Right atrium auricular region (tissue), 2 donors: ENCODE measurements at regions not wholly inside any gene's neighbourhood (a gene's known extent, or its start where the extent isn't known, plus 50 kb on each side); places are given as distances from the start of the nearest gene placed in this dataset.

Source experiments
- DNase-seq: peaks from one replicate; pipeline ENCODE4 v3.0.0-alpha.2; 2019; ENCODE audit warnings: low spot score
- H3K27ac ChIP-seq, 2 donors: fragments of 200-600 bp; sonication (generic); 1 replicate in 1 of 2; 2 replicates in 1 of 2; pipeline ENCODE4 v1.5.1; 2016 to 2019
- H3K27me3 ChIP-seq, 2 donors: fragments of 200-600 bp; sonication (generic); one replicate each; pipeline versions ENCODE4 v1.5.1 to v1.6.0; 2017 to 2019
- H3K36me3 ChIP-seq: fragments of 200-600 bp; sonication (generic); one replicate; pipeline ENCODE4 v1.5.1; 2016
- H3K4me1 ChIP-seq, 2 donors: fragments of 200-600 bp; sonication (generic); one replicate each; pipeline versions ENCODE4 v1.5.1 to v1.6.0; 2017 to 2019
- H3K4me3 ChIP-seq, 2 donors: fragments of 200-600 bp; sonication (generic); 1 replicate in 1 of 2; 2 replicates in 1 of 2; pipeline ENCODE4 v1.5.1; 2017 to 2019; ENCODE audit warnings: mild to moderate bottlenecking in 1 of 2, moderate library complexity in 1 of 2
- H3K9me3 ChIP-seq, 2 donors: fragments of 200-600 bp; sonication (generic); one replicate each; pipeline ENCODE4 v1.5.1; 2019
- CTCF ChIP-seq, 2 donors: fragments of 200-600 bp; sonication (generic); IDR thresholded peaks; one replicate each; pipeline ENCODE4 v1.5.1; 2019; ENCODE audit warnings: antibody characterized with exemption in 2 of 2

- Histone ChIP-seq H3K27me3 (no peaks in the 10 kb centered on the region), H3K9me3 (no peaks in the 10 kb centered on the region), H3K36me3 (no peaks in the 10 kb centered on the region), H3K27ac (no peak overlapping the region), H3K4me3 (no peak overlapping the region), H3K4me1 (peaks cover 0 to 18% of the 10 kb centered on the region in 2 donors)
- no peak for TF ChIP-seq CTCF (IDR thresholded peaks at IDR 0.05)
- DNase-seq = no peak
These were observed 546.8 kb upstream of the ZNF608 start for GRCh38 chr5:125293223-125293622.

- H3K36me3 ChIP-seq = no peaks in the 10 kb centered on the region
- H3K27me3 ChIP-seq = no peaks in the 10 kb centered on the region
- no peak for DNase-seq
- H3K4me1 ChIP-seq = peaks cover 0 to 23% of the 10 kb centered on the region in 2 donors
- H3K27ac ChIP-seq = no peak overlapping the region
- H3K4me3 ChIP-seq = no peak overlapping the region
- no peaks in the 10 kb centered on the region for H3K9me3 ChIP-seq
- no peak for TF ChIP-seq CTCF (IDR thresholded peaks at IDR 0.05)
These were observed 547.3 kb upstream of the ZNF608 start for GRCh38 chr5:125293726-125294125.

GRCh38 chr5:125294844-125295243, 548.4 kb upstream of the ZNF608 start:
- Histone ChIP-seq H3K9me3 (no peaks in the 10 kb centered on the region), H3K27me3 (no peaks in the 10 kb centered on the region), H3K36me3 (no peaks in the 10 kb centered on the region), H3K4me3 (no peak overlapping the region), H3K4me1 (peaks cover 0 to 23% of the 10 kb centered on the region in 2 donors), H3K27ac (no peak overlapping the region)
- DNase-seq = no peak
- TF ChIP-seq CTCF (IDR thresholded peaks at IDR 0.05) = no peak

GRCh38 chr5:125295405-125295872, 549.0 kb upstream of the ZNF608 start:
- Histone ChIP-seq H3K9me3 (no peaks in the 10 kb centered on the region), H3K27ac (no peak overlapping the region), H3K4me1 (peaks cover 0 to 23% of the 10 kb centered on the region in 2 donors), H3K4me3 (no peak overlapping the region), H3K27me3 (no peaks in the 10 kb centered on the region), H3K36me3 (no peaks in the 10 kb centered on the region)
- no peak for TF ChIP-seq CTCF (IDR thresholded peaks at IDR 0.05)
- no peak for DNase-seq

GRCh38 chr5:125298258-125298657, 551.8 kb upstream of the ZNF608 start:
- Histone ChIP-seq H3K4me1 (peaks cover 0 to 23% of the 10 kb centered on the region in 2 donors), H3K27ac (no peak overlapping the region), H3K27me3 (no peaks in the 10 kb centered on the region), H3K36me3 (no peaks in the 10 kb centered on the region), H3K4me3 (no peak overlapping the region), H3K9me3 (no peaks in the 10 kb centered on the region)
- no peak for TF ChIP-seq CTCF (IDR thresholded peaks at IDR 0.05)
- no peak for DNase-seq

- H3K9me3 ChIP-seq = no peaks in the 10 kb centered on the region
- peaks cover 0 to 23% of the 10 kb centered on the region in 2 donors for H3K4me1 ChIP-seq
- TF ChIP-seq CTCF (IDR thresholded peaks at IDR 0.05) = no peak
- H3K27me3 ChIP-seq = no peaks in the 10 kb centered on the region
- H3K4me3 ChIP-seq = no peak overlapping the region
- DNase-seq = no peak
- H3K36me3 ChIP-seq = no peaks in the 10 kb centered on the region
- no peak overlapping the region for H3K27ac ChIP-seq
These were observed 552.4 kb upstream of the ZNF608 start for GRCh38 chr5:125298746-125299379.
